ENCODE measurements at regions not wholly inside any gene's neighbourhood (a gene's known extent, or its start where the extent isn't known, plus 50 kb on each side); places are given as distances from the start of the nearest gene placed in this dataset.

DNA sequence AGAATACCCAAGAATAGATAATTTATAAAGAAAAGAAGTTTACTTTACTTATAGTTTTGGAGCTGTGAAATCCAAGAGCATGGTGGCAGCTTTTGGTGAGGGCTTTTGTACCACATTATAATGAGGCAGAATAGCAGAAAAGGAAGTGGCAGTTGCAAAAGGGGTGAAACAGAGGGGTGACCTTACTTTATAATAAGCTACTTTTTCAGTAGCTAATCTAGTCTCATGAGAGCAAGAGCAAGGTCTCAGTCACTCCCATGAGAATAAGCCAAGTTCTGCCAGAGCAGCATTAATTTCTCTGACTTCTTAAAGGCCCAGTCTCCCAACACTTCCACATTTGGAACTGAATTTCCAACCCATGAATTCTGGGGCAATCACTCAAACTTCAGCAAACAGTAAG is 502.0 kb downstream of the GBA3 start:
- TF ChIP-seq, protein P1, sequence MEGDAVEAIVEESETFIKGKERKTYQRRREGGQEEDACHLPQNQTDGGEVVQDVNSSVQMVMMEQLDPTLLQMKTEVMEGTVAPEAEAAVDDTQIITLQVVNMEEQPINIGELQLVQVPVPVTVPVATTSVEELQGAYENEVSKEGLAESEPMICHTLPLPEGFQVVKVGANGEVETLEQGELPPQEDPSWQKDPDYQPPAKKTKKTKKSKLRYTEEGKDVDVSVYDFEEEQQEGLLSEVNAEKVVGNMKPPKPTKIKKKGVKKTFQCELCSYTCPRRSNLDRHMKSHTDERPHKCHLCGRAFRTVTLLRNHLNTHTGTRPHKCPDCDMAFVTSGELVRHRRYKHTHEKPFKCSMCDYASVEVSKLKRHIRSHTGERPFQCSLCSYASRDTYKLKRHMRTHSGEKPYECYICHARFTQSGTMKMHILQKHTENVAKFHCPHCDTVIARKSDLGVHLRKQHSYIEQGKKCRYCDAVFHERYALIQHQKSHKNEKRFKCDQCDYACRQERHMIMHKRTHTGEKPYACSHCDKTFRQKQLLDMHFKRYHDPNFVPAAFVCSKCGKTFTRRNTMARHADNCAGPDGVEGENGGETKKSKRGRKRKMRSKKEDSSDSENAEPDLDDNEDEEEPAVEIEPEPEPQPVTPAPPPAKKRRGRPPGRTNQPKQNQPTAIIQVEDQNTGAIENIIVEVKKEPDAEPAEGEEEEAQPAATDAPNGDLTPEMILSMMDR (IDR thresholded peaks at IDR 0.05): no peak
- H3K27ac ChIP-seq: no peak overlapping the region
- no peak for DNase-seq (ENCODE audit: low spot score)

DNA sequence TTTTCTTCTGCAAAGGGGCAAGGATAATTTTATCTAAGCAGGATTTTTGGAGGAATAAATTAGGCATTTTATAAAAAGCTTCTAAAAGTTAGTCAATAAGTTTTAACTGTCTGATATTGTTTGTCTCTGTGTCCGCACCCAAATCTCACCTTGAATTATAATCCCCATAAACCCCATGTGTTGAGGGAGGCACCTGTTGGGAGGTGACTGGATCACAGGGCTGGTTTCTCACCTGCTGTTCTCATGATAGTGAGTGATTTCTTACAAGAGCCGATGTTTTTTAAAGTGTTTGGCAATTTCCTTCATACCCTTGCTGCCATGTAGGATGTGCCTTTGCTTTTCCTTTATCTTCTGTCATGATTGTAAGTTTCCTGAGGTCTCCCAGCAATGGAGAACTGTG is 481.4 kb downstream of the GBA3 start:
- TF ChIP-seq, protein P1 (IDR thresholded peaks at IDR 0.05): no peak
- DNase-seq (ENCODE audit: low spot score): no peak
- H3K27ac ChIP-seq: no peak overlapping the region
- no peak overlapping the region for H3K4me3 ChIP-seq

More for the DNA sequence above, 502.0 kb downstream of the GBA3 start:
- no peak overlapping the region for H3K4me3 ChIP-seq

DNA sequence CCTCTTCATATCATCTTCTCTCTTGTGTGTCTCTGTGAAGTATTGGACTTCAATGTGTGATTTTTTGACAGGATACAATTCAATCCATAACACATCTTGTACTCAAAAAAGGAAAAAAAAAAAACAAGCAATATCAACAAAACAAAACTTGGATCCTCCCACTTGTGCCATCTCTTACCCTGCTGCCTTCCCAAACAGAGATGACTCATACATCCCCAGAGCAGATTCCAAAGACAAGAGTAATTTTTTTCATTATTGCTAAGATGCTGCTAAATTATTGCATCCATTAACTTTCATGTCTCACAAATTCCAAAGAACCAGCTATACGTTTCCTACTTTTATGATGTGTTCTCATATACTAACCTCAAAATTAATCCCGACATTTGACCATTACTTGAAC is 479.2 kb downstream of the GBA3 start:
- DNase-seq (ENCODE audit: low spot score): no peak
- H3K27ac ChIP-seq: no peak overlapping the region
- TF ChIP-seq, protein P1 (IDR thresholded peaks at IDR 0.05): no peak
- H3K4me3 ChIP-seq: no peak overlapping the region

DNA sequence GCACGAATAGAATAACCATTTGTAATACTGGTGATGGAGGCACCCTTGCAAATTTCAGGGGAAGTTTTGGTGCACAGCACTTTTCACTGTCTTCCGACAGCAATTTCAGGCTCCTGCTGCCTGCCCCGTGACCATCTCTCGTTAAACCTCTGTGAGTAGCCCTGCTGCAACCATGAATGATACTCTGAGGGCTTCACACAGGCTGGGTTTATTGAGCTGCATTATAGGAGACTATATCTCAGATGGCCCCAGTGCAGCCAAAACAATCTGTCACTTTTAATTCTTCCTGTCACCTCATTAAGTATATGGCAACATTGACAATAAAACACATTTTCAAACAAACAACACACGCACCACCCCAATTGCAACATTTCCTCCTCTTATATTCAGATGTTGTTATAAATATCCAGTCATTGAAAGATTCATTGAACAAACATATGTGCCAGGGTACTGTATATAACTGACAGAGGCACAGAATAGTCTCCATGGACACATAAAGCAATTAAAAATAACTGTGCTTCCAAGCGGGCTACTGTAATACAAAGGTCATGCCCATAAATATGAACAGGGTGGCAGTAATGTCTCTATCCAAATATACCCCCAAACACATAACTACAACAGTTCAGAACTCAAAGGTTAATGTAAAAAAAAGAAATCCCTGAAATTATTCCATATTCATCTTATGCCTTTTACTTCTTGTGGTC is 477.0 kb downstream of the GBA3 start:
- TF ChIP-seq, protein P1 (IDR thresholded peaks at IDR 0.05): no peak
- no peak overlapping the region for H3K4me3 ChIP-seq
- no peak overlapping the region for H3K27ac ChIP-seq
- no peak for DNase-seq (ENCODE audit: low spot score)

DNA sequence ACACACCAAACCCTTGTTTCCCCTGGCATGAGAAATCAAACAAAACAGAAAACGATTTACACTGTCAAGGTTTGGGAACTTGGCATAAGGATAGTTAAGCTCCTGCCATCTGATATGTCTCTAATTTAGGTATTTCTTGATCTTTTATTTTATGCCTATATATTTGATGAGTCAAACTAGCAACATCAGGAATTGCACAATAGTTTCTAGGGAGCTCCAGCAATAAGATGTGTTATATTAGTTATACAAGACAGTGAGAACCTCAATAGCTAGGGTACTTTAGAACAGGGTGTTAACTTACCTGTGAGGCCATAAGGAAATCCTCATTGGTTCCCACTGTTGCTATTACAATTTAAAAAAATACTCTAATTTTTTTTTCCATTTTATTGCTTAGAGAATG is 474.2 kb downstream of the GBA3 start:
- no peak for DNase-seq (ENCODE audit: low spot score)
- TF ChIP-seq, protein P1 (IDR thresholded peaks at IDR 0.05): no peak
- no peak overlapping the region for H3K27ac ChIP-seq
- no peak overlapping the region for H3K4me3 ChIP-seq

DNA sequence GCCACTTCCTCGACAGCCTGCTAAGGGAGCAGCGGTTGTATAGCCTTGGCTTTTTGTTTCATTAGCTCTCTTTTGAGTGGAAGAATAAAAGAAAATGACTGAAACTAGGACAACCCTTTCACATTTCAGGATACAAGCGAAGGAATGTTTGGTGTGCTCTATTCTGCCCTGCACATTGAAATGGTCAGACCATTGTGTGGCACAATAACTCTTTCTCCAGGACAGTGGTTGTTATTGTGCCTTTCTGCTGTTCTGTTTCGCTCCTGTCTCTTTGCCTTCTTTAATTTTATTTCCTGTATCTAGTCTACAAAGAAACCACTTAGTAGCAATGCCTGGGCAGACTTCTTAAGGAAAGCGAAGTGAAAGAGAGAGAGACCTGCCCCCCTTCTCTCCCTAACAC is 473.7 kb downstream of the GBA3 start:
- Histone ChIP-seq H3K27ac (no peak overlapping the region), H3K4me3 (no peak overlapping the region)
- DNase-seq (ENCODE audit: low spot score): no peak
- TF ChIP-seq, protein P1 (IDR thresholded peaks at IDR 0.05): no peak

DNA sequence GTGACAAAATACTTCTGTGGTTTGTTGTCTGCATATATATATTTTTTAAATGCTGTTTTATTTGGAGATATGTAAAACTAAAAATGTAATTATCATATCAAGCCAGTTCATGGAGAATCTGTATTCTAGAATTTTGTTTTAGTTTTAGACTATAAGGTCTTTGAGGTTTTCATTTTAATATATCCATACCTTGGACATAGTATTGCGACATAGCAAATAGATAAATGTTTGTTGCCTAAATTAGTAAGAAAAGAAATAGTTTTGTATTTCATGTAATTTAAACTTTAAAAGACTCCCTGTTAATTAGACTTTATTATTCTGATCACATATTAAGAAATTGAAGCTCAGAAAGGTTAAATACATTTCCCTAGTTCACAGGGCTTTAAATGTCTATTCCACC is 472.9 kb downstream of the GBA3 start:
- TF ChIP-seq, protein P1 (IDR thresholded peaks at IDR 0.05): no peak
- no peak overlapping the region for H3K4me3 ChIP-seq
- no peak overlapping the region for H3K27ac ChIP-seq
- no peak for DNase-seq (ENCODE audit: low spot score)

Measured in coronary artery (tissue), 2 donors.